SK-N-SH treated with all-trans-retinoic acid at 6 μM for 48 hours (cell line): ENCODE measurements at regions not wholly inside any gene's neighbourhood (a gene's known extent, or its start where the extent isn't known, plus 50 kb on each side); places are given as distances from the start of the nearest gene placed in this dataset.

ENCODE experiments used
- ATAC-seq: fragments of 200-7000 bp; cut with Tn5 transposase; 3 replicates; pipeline ENCODE4 v1.9.1; 2020; ENCODE audit warnings: mild to moderate bottlenecking, moderate library complexity
- BACH2 ChIP-seq: fragments of 250-450 bp; sonication (Bioruptor Pico); IDR thresholded peaks from 2 replicates; pipeline ENCODE4 v1.9.0; 2021; ENCODE audit warnings: mild to moderate bottlenecking, borderline replicate concordance
- CREB5 ChIP-seq: fragments of 250-450 bp; sonication (Bioruptor Pico); IDR thresholded peaks from 2 replicates; pipeline ENCODE4 v1.5.1; 2020; ENCODE audit warnings: low read depth, mild to moderate bottlenecking, moderate library complexity
- CSDC2 ChIP-seq: fragments of 250-450 bp; sonication (Bioruptor Pico); IDR thresholded peaks from 2 replicates; pipeline ENCODE4 v1.5.0; 2020; ENCODE audit warnings: mild to moderate bottlenecking, moderate library complexity
- ESRRG ChIP-seq: fragments of 250-450 bp; sonication (Bioruptor Pico); IDR thresholded peaks from 2 replicates; pipeline ENCODE4 v1.6.1; 2021; ENCODE audit warnings: mild to moderate bottlenecking
- GLIS3 ChIP-seq: fragments of 250-450 bp; sonication (Bioruptor Pico); IDR thresholded peaks from 2 replicates; pipeline ENCODE4 v1.5.0; 2020; ENCODE audit warnings: mild to moderate bottlenecking, moderate library complexity
- ISL1 ChIP-seq: fragments of 250-450 bp; sonication (Bioruptor Pico); IDR thresholded peaks from 2 replicates; pipeline ENCODE4 v2.1.2; 2022; ENCODE audit warnings: mild to moderate bottlenecking, moderate library complexity
- PPARA ChIP-seq: fragments of 250-450 bp; sonication (Bioruptor Pico); IDR thresholded peaks from 2 replicates; pipeline ENCODE4 v1.5.0; 2020; ENCODE audit warnings: mild to moderate bottlenecking, borderline replicate concordance
- TCF4 ChIP-seq: fragments of 250-450 bp; sonication (Bioruptor Pico); IDR thresholded peaks from 2 replicates; pipeline ENCODE4 v1.8.0; 2021; ENCODE audit warnings: mild to moderate bottlenecking, moderate library complexity, borderline replicate concordance
- TOX ChIP-seq: fragments of 250-450 bp; sonication (Bioruptor Pico); IDR thresholded peaks from 2 replicates; pipeline ENCODE4 v1.8.0; 2021; ENCODE audit warnings: mild to moderate bottlenecking, moderate library complexity, borderline replicate concordance
- ZC3H10 ChIP-seq: fragments of 250-450 bp; sonication (Bioruptor Pico); IDR thresholded peaks from 2 replicates; pipeline ENCODE4 v1.5.1; 2021; ENCODE audit warnings: mild to moderate bottlenecking, moderate library complexity
- ZFP3 ChIP-seq: fragments of 250-450 bp; sonication (Bioruptor Pico); IDR thresholded peaks from 2 replicates; pipeline ENCODE4 v1.5.0; 2020; ENCODE audit warnings: mild to moderate bottlenecking, moderate library complexity
- ZFP30 ChIP-seq: fragments of 450-650 bp; formaldehyde crosslinking; IDR thresholded peaks from 2 replicates; pipeline ENCODE4 v1.5.0; 2022; ENCODE audit warnings: mild to moderate bottlenecking, moderate library complexity
- ZNF70 ChIP-seq: fragments of 450-650 bp; formaldehyde crosslinking; IDR thresholded peaks from 2 replicates; pipeline ENCODE4 v1.5.0; 2020; ENCODE audit warnings: mild to moderate bottlenecking, moderate library complexity
- ZNF8 ChIP-seq: fragments of 450-650 bp; formaldehyde crosslinking; IDR thresholded peaks from 2 replicates; pipeline ENCODE4 v1.5.0; 2020; ENCODE audit warnings: mild to moderate bottlenecking, moderate library complexity
- TF ChIP-seq, protein P1 (sequence below): fragments of 250-450 bp; sonication (Bioruptor Pico); IDR thresholded peaks from 2 replicates; pipeline ENCODE4 v1.8.0; 2021; ENCODE audit warnings: low read depth, mild to moderate bottlenecking, moderate library complexity, borderline replicate concordance
- TF ChIP-seq, protein P2 (sequence below): fragments of 250-450 bp; sonication (Bioruptor Pico); IDR thresholded peaks from 2 replicates; pipeline ENCODE4 v1.5.0; 2020; ENCODE audit warnings: mild to moderate bottlenecking, moderate library complexity
- TF ChIP-seq, protein P3 (sequence below): fragments of 250-450 bp; sonication (Bioruptor Pico); IDR thresholded peaks from 2 replicates; pipeline ENCODE4 v1.8.0; 2020; ENCODE audit warnings: mild to moderate bottlenecking, moderate library complexity, borderline replicate concordance

DNA sequence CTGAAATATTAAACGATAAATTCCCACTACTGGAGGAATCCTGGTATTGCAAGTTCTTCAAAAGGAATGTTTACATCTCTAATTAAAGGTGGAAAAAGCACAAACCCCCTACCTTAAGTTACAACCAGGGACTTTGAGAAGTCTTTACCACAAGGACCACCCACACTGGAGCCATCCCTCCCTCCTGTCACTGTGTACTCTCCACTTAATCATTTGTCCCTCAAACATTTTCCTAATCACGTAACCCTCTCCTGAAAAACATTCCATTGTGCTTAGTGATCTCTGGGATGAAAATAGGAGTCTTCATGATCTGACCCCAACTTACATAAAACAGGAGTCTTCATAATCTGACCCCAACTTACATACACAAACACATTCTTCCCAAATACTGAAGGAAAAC lies 85.7 kb downstream of the SUCLG1 start:
- no peak for ATAC-seq
- TF ChIP-seq ZNF70 (CRISPR knock-in tag) (no peak), ISL1 (CRISPR knock-in tag) (no peak)

DNA sequence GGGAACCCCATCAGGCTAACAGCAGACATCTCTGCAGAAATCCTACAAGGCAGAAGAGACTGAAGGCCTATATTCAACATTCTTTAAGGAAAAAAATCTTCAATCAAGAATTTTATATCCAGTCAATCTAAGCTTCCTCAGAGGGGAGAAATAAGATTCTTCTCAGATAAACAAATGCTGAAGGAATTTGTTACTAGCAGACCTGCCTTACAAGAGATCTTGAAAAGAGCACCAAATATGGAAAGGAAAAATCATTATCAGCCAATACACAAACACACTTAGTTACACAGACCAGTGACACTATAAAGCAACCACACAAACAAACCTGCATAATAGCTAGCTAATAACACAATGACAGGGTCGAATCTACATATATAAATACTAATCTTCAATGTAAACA lies 96.5 kb downstream of the SUCLG1 start:
- TF ChIP-seq TOX (no peak), ZC3H10 (CRISPR knock-in tag) (no peak), BACH2 (no peak), ZNF70 (CRISPR knock-in tag) (no peak), ZFP3 (CRISPR knock-in tag) (no peak), CSDC2 (CRISPR knock-in tag) (no peak), ISL1 (CRISPR knock-in tag) (no peak), ZFP30 (CRISPR knock-in tag) (no peak), CREB5 (CRISPR knock-in tag) (no peak)
- TF ChIP-seq, protein P1, sequence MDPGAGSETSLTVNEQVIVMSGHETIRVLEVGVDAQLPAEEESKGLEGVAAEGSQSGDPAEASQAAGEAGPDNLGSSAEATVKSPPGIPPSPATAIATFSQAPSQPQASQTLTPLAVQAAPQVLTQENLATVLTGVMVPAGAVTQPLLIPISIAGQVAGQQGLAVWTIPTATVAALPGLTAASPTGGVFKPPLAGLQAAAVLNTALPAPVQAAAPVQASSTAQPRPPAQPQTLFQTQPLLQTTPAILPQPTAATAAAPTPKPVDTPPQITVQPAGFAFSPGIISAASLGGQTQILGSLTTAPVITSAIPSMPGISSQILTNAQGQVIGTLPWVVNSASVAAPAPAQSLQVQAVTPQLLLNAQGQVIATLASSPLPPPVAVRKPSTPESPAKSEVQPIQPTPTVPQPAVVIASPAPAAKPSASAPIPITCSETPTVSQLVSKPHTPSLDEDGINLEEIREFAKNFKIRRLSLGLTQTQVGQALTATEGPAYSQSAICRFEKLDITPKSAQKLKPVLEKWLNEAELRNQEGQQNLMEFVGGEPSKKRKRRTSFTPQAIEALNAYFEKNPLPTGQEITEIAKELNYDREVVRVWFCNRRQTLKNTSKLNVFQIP (CRISPR knock-in tag), result no peak
- TF ChIP-seq, protein P2, sequence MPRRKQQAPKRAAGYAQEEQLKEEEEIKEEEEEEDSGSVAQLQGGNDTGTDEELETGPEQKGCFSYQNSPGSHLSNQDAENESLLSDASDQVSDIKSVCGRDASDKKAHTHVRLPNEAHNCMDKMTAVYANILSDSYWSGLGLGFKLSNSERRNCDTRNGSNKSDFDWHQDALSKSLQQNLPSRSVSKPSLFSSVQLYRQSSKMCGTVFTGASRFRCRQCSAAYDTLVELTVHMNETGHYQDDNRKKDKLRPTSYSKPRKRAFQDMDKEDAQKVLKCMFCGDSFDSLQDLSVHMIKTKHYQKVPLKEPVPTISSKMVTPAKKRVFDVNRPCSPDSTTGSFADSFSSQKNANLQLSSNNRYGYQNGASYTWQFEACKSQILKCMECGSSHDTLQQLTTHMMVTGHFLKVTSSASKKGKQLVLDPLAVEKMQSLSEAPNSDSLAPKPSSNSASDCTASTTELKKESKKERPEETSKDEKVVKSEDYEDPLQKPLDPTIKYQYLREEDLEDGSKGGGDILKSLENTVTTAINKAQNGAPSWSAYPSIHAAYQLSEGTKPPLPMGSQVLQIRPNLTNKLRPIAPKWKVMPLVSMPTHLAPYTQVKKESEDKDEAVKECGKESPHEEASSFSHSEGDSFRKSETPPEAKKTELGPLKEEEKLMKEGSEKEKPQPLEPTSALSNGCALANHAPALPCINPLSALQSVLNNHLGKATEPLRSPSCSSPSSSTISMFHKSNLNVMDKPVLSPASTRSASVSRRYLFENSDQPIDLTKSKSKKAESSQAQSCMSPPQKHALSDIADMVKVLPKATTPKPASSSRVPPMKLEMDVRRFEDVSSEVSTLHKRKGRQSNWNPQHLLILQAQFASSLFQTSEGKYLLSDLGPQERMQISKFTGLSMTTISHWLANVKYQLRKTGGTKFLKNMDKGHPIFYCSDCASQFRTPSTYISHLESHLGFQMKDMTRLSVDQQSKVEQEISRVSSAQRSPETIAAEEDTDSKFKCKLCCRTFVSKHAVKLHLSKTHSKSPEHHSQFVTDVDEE, result no peak
- ATAC-seq, result no peak

- peak; percentile 64 for ATAC-seq
Observed at GRCh38 chr2:84338069-84338468, 121.0 kb downstream of the SUCLG1 start.

DNA sequence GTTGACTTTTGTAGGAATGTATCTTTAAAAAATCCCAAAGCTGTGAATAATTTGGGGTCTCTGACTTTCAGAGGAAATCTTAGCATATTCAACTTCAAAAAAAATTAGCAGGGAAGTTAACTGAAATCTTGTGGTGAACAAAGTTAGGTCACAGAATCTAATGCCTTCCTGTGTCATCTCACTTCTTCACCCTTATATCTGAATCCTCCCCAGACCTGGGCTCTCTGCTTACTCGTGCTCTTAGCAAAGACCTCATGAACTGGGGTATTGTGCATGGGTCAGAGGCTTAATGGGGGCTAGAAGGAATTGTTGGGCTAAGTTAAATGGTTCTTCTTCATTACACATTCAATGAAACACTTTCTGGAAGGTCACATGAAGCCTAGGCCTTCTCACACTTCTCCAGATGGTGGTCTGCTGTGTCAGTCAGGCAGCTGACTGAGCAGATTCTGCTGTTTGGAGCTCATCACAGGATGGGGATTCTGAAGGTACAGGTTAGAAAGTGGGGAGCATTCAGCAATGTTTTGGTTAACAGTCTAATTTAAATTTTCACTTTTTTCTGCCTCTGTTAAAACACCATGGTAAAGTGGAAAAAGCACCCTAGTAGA lies 131.3 kb downstream of the SUCLG1 start:
- TF ChIP-seq CREB5 (CRISPR knock-in tag), result no peak
- no peak for TF ChIP-seq ZC3H10 (CRISPR knock-in tag)
- TF ChIP-seq CSDC2 (CRISPR knock-in tag), result no peak
- TF ChIP-seq ESRRG (CRISPR knock-in tag), result no peak
- TF ChIP-seq, protein P1 (CRISPR knock-in tag), result no peak
- no peak for TF ChIP-seq TCF4 (CRISPR knock-in tag)
- no peak for TF ChIP-seq PPARA (CRISPR knock-in tag)
- ATAC-seq, result no peak

More at GRCh38 chr2:84338069-84338468, 121.0 kb downstream of the SUCLG1 start:
- peak; percentile 44; the same call in 1 of the 2 replicates for TF ChIP-seq TCF4 (CRISPR knock-in tag)
- no peak for TF ChIP-seq ZNF8
- TF ChIP-seq ISL1 (CRISPR knock-in tag), result no peak

DNA sequence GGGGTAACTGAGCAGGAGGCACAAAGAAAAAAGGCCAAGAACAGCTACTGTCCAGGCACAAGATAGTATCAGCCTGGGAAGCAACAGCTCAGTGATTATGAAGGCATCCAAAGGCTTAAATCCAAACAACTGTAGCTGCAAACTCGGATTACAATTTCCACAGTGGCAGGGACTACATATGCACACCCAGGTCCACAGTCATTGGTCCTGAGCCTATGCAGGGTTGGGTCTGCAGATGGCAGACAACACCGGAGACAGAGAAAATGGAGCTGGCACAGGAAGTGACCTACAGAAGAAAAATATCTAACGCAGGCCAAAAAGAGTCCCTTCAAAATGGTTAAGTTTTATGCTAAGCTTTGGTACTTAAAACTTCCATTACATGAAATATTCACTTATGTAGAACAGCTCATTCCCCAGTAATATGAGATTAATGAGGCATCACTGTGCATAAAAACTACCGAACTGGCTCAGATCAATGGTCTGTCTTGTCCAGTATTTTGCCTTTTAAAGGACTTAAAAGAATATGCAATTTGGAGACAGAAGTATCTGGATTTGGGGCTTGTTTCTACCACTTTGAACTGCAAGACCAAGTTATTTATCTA lies 132.1 kb downstream of the SUCLG1 start:
- TF ChIP-seq, protein P3, sequence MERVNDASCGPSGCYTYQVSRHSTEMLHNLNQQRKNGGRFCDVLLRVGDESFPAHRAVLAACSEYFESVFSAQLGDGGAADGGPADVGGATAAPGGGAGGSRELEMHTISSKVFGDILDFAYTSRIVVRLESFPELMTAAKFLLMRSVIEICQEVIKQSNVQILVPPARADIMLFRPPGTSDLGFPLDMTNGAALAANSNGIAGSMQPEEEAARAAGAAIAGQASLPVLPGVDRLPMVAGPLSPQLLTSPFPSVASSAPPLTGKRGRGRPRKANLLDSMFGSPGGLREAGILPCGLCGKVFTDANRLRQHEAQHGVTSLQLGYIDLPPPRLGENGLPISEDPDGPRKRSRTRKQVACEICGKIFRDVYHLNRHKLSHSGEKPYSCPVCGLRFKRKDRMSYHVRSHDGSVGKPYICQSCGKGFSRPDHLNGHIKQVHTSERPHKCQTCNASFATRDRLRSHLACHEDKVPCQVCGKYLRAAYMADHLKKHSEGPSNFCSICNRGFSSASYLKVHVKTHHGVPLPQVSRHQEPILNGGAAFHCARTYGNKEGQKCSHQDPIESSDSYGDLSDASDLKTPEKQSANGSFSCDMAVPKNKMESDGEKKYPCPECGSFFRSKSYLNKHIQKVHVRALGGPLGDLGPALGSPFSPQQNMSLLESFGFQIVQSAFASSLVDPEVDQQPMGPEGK, result no peak
- TF ChIP-seq ZFP30 (CRISPR knock-in tag), result no peak
- TF ChIP-seq GLIS3 (CRISPR knock-in tag), result no peak
- TF ChIP-seq, all 23 proteins: peak for 0
- ATAC-seq, result no peak
